NCI-H1694 (cell line): ENCODE measurements at regions not wholly inside any gene's neighbourhood (a gene's known extent, or its start where the extent isn't known, plus 50 kb on each side); places are given as distances from the start of the nearest gene placed in this dataset.
"Not testable (repeated sequence)": the region's sequence is repeated elsewhere in the genome, so short reads cannot be mapped to it uniquely, and the experiment has no call there.

Experiments
- DNase-seq: peaks from one replicate; lab custom pipeline; 2025; lab: John Stamatoyannopoulos, UW

- DNase-seq: no peak
These were observed 66.9 kb upstream of the GSC start for GRCh38 chr14:94836849-94837248.

GRCh38 chr14:94833633-94834032 lies 63.7 kb upstream of the GSC start:
- DNase-seq: no peak

GRCh38 chr14:94831085-94831484 lies 61.2 kb upstream of the GSC start:
- no peak for DNase-seq

- no peak for DNase-seq
These were observed 58.0 kb upstream of the GSC start for GRCh38 chr14:94827711-94828447.

- DNase-seq: no peak
These were observed 56.9 kb upstream of the GSC start for GRCh38 chr14:94826774-94827173.

- no peak for DNase-seq
These were observed 53.8 kb upstream of the GSC start for GRCh38 chr14:94823556-94824341.

- no peak for DNase-seq
These were observed 51.8 kb upstream of the GSC start for GRCh38 chr14:94821705-94822104.

- DNase-seq: not testable (repeated sequence)
These were observed 51.0 kb upstream of the GSC start for GRCh38 chr14:94820932-94821331.
